ENCODE measurements at regions not wholly inside any gene's neighbourhood (a gene's known extent, or its start where the extent isn't known, plus 50 kb on each side); places are given as distances from the start of the nearest gene placed in this dataset.

GRCh38 chr5:108437425-108437824, 55.5 kb upstream of the FBXL17 start:
- no peak for TF ChIP-seq CTCF (IDR thresholded peaks at IDR 0.05; ENCODE audit: insufficient read depth, low read depth, low read length, missing control alignments)
- DNase-seq (ENCODE audit: low read depth), result no peak
- H3K4me3 ChIP-seq (ENCODE audit: low read length), result no peak overlapping the region

GRCh38 chr5:108436696-108437095, 54.8 kb upstream of the FBXL17 start:
- DNase-seq (ENCODE audit: low read depth), result no peak
- no peak overlapping the region for H3K4me3 ChIP-seq (ENCODE audit: low read length)
- TF ChIP-seq CTCF (IDR thresholded peaks at IDR 0.05; ENCODE audit: insufficient read depth, low read depth, low read length, missing control alignments), result no peak

- TF ChIP-seq CTCF (IDR thresholded peaks at IDR 0.05; ENCODE audit: insufficient read depth, low read depth, low read length, missing control alignments), result no peak
- no peak overlapping the region for H3K4me3 ChIP-seq (ENCODE audit: low read length)
- no peak for DNase-seq (ENCODE audit: low read depth)
Observed at GRCh38 chr5:108433600-108433999, 51.7 kb upstream of the FBXL17 start.

GRCh38 chr5:108432024-108432423, 50.1 kb upstream of the FBXL17 start:
- no peak for TF ChIP-seq CTCF (IDR thresholded peaks at IDR 0.05; ENCODE audit: insufficient read depth, low read depth, low read length, missing control alignments)
- peak; percentile 13 for DNase-seq (ENCODE audit: low read depth)

More at GRCh38 chr5:108432024-108432423, 50.1 kb upstream of the FBXL17 start:
- no peak overlapping the region for H3K4me3 ChIP-seq (ENCODE audit: low read length)
